Muscle of arm (tissue), 1 donor: ENCODE measurements at regions not wholly inside any gene's neighbourhood (a gene's known extent, or its start where the extent isn't known, plus 50 kb on each side); places are given as distances from the start of the nearest gene placed in this dataset.

Source experiments
- DNase-seq: peaks from one replicate; pipeline ENCODE4 v3.0.0-alpha.2; 2013

DNA sequence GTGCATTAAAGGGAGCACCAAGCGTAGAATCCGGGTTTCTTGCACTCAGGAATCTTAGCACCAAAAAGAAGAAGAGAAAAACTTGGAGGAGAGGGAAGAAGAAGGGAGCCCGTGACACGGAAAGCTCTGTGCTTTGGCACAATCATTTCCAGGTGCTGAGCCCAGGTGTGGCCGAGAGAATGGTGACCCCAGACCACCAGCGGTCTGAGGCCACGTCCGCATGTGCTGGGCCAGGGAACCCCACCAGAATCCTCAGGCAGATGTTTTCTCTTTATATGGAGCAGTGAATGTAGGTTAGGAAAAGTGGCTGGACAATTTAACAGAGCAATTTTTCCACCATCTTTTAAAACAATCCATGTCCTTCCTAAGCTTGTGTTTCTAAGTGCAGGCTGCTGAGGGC is 520.9 kb downstream of the EPHA4 start:
- DNase-seq = no peak

DNA sequence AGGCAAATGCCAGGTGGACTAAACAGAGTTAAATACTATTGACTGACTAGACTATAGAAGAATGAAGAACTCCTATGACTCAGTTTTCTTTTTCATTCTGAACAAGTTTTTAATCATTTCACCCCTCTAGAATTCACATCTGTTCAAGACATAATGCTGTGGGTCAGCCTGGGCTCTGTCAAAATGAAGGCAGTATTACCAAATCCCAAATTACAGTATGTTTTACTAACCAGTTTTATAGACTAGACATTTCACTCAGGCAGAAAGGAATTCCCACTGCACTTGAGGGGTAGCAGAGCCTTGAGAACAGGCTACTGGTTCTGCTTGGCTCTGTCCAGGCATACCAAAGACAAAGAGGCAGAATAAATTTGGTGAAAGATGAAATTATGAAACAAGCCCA is 511.7 kb downstream of the EPHA4 start:
- DNase-seq = no peak

DNA sequence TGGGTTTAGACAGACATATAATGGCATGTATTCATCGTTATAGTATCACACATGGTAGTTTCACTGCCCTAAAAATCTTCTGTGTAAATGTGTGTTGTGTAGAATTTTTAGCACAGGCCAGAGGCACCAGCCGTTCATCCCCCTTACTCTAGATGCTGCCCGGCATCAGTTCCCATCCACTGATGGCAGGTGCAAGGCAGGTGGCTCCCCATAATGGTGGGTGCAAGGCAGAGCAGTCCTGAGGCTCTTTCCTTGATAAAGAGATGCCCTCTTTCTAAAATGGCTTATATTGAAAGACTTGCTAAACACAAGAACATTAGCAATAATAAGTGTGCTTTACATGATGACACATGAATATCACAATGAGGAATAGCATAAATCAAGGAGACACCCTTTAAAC is 508.5 kb downstream of the EPHA4 start:
- no peak for DNase-seq

DNA sequence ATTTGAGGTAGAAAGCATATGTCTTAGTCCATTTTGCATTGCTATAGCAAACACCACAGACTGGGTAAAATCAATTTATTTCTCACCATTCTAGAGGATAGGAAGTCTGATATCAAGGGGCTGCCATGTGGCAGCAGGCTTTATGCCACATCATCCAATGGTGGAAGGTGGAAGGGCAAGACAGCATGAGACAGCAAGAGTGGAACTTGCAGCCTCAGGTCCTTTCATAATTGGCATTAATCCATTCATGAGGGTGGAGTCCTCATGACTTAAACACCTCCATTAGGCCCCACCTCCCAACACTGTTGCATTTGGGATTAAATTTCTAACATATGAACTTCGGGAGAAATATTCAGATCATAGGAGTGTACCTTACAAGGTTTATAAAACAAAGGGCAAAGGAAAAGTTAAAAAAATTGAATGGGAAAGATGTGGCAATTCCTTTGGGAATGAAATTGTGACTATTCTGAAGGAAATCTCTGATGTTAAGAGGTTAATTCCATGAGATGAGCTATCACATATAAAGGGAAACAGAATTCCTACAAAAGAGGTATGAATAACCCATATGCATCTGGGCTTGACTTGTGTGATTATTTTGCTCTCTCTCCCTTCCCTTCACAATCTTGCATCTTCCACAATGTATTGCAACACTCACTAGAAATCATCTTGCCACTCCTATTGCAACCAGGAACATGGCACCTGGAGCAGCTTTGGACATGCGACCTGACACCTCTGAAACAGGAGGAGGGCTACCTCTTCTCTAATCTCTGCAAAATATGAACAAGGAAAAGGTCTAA is 507.8 kb downstream of the EPHA4 start:
- no peak for DNase-seq

DNA sequence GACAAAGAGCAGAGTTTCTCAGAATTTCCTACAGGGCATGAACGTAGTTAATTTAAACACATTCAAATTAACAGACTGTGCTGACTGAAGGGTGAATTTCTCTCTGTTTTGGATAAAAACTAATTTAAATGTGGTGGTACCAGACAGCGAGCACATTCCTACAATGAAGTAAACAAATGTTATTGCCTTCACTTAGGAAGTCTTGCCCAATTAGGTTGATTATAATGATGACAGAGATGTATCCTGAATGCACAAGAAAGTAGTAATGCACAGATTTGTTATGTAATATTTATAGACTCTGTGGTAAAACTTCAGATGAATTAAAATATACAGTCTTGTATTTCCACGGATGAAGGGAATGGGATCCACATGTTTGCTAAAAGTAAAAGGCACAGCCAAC is 507.2 kb downstream of the EPHA4 start:
- DNase-seq = no peak

DNA sequence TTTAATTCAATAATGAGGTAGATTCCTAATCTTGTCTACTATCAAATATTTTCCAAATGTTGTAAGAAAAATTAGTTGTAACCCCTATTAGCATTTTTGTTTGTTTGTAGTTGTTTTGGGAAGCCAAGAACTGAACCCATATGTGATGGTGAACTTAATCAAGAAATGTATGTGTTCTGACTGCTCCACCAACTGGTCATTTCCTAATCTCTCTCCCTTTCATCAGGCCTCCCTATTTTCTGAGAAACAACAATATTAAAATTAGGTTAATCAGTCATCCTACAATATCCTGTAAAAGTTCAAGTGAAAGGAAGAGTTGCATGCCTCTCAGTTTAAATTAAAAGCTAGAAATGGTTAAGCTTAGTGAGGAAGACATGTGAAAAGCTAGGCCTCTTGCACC is 504.0 kb downstream of the EPHA4 start:
- DNase-seq = no peak

DNA sequence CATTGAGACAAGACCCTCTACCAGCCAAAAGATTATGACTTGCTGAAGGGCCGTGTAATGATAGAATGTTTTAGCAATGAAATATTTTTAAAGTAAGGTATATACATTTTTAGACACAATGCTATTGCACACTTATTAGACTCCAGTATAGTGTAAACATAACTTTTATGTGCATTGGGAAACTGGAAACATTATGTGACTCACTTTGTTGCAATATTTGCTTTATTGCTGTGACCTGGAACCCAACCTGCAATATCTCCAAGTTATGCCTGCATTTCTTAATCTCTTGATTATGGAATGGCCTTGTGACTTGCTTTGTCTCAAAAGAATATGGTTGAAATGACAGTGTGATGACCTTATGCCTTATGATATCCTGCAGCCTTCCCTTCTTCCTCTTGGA is 502.0 kb downstream of the EPHA4 start:
- no peak for DNase-seq

DNA sequence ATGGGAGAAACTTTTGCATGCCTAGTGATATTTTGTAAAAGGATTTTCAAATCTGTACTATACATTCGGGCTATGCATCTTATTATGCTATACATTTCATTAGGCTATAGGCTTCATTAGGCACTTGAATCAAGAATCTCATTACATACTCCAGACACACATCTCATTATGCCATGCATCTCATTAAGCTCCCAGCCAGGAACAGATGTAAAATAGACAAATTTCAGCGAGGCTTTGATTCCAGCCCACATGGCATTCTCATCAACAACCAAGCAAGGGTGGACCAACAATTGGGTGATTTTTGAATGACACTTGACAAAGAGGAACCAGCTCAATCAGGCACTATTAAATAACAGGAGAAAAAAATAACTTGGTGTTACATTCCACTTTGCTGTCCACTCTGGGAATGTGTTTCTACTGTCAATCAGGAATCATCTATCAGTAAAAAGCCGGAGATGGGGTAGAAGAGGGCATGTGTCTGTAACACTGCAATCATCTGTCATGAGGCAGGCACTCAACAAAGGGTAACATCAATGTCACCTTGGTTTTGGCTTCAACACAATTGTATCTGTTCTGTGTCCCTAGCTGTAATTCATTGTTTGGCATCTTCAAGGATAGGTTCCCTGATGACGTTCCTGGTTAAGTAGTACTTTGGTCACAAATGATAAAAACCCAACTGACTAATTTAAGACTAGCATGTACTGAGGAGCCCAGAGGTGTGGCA is 498.6 kb downstream of the EPHA4 start:
- DNase-seq = no peak

DNA sequence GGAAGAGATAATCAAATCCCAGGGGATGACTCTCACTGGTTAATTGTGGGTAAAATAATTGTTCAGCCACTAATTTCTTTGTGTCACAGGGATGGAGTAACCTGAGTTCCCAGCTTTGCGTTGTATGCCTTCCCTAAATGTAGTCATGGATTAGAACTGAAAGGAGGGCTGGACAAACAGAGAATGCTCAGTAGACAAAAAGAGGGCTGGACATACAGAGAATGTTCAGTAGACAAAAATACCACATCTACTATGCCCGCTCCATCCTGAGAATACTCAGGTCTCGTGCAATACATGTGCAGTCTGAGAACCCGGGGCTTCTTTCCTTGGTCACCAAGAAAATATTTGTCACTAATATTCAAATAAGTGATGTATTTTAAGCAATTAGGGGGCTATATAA is 497.9 kb downstream of the EPHA4 start:
- DNase-seq = no peak

DNA sequence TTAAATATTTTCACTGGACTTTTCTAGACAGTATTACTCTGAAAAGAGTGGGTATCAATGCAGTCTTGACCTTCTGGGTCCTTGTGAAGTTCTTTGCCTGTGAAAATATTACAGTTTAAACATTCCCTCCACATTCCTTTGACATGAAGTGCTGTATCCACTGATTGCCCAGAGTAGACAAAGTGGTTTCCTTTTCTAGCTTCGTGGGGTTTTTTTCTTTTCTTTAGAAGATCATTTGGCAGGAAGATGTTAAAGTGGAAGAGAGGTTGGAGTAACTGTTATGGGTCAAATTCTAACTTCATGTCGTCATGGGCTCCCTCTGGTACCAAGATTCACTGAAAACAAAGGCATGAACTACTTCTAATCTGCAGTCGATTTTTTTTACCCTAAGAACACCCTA is 496.9 kb downstream of the EPHA4 start:
- DNase-seq = no peak

DNA sequence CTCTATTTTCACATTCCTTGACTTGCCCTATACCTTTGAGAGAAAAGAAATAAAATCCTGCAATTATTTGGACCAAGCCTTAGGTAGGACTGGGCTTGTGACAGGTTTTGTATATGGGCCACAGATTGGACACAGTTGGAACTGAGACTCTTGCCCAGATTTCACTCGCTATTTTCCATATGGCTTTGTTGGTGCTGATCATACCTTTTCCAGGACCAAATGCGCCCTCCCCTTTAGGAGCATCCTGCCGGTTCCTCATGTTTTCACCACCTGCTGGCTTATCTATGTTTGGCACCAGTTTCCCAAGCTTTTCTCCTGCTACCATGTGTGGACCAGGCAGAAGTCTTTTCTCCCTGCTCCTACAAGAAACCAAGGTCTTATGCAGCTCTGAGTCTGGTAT is 494.9 kb downstream of the EPHA4 start:
- DNase-seq = no peak

DNA sequence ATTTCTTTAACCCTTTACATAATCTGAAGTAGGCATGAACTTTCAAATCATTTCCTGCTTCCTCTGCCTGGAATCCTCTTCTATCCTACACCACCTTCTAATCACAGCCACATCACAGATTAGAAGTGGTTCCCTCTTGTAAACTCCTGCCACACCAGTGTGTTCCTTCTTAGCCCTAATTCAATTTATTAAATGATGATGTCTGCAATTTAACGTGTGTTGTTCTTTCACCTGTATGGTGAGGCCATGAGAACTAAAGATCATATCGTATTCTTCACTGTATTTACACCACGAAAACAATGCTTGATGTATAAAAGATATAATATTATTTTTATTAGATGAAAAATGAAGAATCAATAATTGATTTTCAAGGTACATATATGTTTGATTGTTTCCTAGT is 494.3 kb downstream of the EPHA4 start:
- DNase-seq = no peak

DNA sequence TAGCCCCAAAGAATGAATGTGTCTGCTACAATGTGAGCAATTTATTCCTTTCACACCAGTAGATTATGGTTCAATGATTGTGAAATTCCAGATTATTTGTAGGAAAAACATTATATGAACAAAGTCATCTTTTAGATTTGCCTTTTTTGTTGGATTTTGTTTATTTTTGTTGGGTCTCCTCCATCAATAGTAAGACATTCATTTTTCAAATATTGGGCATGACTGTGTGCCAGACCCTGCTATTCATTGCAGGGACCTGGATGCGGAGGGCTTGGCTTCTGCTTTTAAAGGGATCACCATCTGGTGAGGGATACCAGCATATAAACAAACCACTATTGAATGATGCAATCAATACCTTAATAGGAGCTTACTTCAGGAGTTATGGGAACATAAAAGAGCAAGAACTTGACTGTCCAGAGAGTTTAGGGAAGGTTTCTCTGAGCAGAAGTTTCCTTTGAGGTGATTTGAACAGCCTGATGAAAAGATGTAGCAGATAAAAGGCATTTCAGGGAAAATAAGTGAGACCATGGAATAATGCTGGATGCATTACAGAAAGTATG is 486.7 kb downstream of the EPHA4 start:
- DNase-seq = no peak

DNA sequence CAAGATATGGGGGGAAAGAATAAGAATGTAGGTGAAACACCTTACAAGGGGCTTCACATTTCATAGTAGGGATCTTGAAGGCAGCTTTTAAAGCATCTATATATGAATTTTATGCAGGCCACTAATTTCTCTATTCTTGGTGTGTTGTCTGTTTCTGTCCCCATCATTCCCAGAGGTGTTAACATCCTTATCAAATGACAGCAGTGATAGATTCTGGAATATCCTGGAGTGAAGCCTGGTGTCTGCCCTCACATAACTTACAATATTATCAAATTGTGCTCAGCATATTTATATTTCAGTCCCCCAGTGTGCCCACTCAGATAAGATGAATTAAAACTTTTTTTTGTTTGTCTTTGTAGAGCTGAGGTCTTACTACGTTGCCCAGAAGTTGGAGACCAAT is 486.2 kb downstream of the EPHA4 start:
- no peak for DNase-seq

DNA sequence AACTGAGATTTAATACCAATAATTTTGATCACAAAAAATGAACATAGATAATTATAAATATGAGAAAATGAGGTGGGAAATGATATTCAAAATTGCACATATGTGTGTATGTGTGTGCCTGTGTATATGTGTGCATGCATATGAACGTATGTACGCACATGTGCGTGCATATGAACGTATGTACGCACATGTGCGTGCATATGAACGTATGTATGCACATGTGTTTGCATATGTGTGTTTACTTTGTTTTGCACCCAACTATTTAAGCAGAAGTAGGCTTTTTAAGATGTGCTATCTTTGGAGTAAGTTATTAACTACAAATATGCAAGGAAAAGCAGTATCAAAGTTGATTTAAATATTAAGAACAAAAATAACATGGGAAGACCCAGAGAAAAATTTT is 484.3 kb downstream of the EPHA4 start:
- no peak for DNase-seq

DNA sequence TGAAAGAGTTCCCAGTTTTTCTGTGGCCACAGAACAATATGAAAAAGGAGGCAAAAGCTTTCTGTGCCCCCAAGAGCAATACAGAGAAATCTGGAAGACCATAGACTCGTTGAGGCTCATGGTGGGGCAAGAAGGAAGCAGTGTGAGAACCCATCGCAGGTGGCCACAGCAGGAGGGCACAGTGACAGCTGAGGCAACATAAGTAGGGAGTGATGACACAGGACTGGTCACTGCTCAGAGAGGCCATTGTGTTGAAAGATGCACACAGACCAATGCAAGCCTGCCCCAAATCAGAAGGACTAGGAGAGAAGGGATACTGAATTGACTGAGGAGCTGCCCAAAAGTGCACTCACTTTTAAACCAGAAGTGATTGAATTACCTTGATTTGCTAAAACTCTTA is 483.6 kb downstream of the EPHA4 start:
- no peak for DNase-seq

DNA sequence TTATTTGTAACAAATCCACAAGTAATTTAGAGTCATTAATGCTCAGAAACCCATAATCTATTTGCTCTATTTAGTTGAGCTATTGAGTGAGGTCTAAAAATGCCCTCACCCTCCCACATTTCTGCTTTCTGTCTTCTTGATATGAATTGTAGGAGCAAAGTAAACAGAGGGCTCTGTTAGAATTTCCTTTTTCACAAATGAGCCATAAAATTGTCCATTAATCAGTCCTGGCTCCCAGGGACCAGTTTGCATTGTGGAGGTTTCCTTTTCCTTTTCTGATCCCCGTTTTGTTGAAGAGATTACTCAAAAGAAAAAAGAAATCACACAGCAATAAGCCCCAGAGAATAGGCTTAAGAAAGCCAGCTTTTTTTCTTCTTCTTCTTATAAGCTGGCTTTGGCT is 476.7 kb downstream of the EPHA4 start:
- no peak for DNase-seq

DNA sequence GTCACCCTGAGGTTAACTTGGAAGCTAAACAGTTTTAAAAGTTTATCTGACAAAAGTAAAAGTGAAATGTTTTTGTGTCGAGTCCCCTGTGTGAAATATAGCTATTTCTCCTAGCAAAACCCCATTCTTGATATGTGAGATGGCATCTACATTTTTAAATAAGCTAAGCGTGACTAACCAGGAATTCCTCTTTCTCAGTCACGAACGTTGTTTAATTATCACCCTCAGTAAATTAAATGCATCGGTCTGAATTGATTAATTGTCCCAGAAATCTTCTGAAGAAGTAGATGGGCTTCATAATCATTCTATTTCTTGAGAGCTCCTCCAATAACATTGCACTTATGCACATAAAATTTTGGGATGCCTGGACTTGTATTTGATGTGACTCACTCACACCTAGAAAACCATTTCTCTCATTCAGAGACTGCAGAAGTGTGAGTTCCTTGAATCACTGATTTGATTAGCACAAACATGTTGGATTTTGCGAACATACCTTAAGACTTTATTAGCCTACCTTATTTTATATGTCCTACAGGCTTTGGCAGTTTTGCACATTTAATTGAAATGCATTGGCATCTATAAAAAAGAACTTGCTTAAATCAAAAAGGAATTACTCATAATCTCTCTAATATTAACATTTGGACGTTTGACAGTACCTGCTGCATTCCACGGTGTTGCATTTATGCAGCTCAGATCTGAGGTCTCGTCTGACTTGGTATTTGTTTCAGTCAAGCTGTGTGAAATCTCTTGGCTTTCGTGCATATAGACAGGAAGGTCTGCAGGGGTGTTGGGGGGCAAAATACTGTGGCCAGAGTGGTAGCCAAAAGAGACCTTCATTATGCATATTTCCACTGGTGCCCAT is 475.2 kb downstream of the EPHA4 start:
- no peak for DNase-seq

DNA sequence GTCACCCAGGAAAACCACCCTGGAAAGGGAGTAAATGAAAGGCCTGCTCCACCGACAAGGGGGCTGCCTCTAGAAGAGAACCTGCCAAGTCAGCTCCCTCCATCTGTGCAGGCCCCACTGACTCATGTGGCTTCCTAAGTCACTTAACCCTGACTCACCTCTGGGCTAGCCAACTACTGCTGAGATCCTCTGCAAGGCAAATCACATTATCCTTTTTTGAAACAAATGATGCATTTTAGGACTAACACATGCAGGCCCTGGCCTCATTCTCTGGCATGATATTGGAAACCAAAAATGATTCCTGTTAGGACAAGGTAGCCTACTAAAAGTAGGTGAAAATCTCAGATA is 474.6 kb downstream of the EPHA4 start:
- no peak for DNase-seq

DNA sequence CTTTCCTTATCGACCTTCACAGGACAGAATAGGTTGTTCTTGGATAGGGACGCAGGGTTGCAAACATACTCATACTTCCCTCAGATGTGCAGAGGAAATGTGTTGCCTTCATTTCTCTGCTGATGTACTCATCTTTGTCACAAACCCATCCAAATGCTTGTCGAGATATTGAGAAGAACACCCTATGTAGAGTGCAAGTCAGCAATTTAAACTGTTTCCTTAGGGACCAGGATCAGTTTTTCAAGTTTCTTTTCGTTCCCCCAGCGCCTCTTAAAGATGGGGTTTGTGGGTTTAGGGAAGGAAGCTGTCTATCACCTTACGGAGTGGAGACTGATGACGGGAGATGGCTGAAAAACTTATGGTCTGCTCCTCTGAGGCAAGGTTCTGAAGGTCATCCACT is 474.2 kb downstream of the EPHA4 start:
- DNase-seq = no peak

DNA sequence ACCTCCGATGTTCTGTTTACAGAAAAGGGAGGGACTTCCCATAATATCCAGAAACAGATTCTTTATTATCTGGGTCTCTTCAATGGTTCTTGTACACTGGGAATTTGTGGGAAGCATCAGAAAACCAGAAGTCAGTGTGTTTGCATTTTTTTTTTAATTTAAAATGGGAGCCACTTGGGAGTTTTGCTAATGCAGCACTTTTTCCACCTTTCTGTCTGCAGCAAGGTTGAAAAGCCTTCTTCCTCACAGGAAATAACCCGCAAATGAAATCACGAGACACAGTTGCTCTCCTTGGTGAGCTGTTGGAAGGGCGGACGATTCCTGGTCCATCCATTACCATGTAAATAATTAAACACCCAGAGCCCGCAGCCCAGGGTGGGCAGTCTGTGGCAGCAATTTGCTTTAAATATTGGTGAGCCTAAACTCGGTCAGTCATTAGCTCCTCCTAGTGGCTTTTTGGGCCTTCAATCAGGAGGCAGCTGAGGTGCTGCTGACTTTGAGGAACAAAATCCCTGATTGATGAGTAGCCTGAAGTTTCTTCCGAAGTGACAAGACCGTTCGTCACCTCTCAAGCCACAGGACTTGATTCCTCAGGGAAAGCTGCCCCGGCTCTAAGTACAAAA is 471.5 kb downstream of the EPHA4 start:
- no peak for DNase-seq
